HG03103 (cell line): ENCODE measurements at regions not wholly inside any gene's neighbourhood (a gene's known extent, or its start where the extent isn't known, plus 50 kb on each side); places are given as distances from the start of the nearest gene placed in this dataset.
A peak's percentile ranks its signal among the peaks of the same experiment; 100 is the strongest.
"Not testable (repeated sequence)": the region's sequence is repeated elsewhere in the genome, so short reads cannot be mapped to it uniquely, and the experiment has no call there.

Source experiments
- ATAC-seq: cut with Tn5 transposase; IDR thresholded peaks from one replicate; pipeline ENCODE4 v1.9.1; 2021; ENCODE audit warnings: low read depth; ENCODE audit not compliant: unreplicated experiment

DNA sequence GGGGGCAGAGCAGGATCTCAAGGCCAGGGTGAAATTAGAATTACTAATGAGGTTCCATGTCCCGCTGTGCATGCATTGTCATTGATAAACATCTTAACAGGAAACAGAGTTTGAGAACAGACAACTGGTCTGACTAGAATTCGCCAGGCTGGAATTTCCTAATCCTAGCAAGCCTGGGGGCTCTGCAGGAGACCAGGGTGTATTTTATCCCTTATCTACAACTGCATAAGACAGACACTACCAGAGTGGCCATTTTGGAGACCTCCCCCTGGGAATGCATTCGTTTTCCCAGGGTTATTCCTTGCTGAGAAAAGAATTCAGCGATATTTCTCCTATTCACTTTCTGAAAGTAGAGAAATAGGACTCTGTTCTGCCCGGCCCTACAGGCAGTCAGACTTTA is 1007.6 kb downstream of the SLC16A7 start:
- not testable (repeated sequence) for ATAC-seq

DNA sequence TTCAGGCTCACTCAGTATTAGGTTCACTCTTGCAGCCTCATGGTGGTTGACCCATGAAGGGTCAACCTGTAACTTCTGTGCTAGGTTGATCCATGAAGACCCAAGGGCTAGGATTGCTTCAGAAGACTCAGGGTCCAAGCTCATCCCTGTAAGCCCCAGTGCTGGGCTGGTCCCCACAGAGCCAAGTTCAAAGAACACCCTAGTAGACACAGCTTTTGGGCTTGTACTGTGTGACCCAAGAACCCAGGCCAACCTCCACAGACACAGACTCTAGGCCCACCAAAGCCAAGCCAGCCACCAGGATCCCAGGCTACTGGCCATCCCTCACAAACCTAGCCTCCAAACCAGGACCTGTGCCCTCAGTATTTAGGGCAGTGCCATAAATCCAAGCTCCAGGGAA is 1020.6 kb downstream of the SLC16A7 start:
- no peak for ATAC-seq

DNA sequence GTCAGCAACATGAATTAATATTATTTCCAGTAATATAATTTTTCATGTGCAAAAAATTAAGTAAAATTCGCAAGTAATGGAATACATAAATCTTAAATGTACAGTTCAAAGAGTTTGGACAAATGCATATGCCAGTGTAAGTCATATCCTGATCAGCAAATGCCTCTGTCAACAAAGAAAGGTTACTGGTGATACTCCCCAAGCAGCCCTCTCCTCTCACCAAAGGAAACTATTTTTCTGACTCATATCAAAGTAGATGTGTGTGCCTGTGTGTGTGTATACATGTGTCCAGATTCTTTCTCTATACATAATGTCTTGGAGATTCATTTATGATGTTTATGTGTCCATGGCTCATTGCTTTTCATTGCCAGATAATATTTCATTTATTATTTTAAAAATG is 1035.0 kb downstream of the SLC16A7 start:
- no peak for ATAC-seq

DNA sequence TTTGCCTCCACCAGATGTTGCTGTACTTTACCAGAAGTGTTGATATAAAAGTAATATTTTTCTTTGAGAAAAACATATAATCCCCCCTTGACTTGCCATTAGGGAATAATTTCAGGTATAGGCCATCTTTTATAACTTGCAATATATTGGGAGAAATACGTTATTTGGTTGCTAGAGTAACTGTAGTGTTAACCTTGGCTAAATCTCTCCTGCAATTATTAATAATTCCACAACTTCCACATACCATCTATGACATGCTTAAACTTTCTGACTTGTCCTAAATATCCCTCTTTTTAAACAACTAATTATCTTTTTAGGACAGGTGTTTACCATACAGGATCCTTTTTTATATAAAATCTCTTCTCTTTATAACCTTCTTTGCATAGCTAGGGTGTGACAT is 1048.2 kb downstream of the SLC16A7 start:
- ATAC-seq, result no peak

DNA sequence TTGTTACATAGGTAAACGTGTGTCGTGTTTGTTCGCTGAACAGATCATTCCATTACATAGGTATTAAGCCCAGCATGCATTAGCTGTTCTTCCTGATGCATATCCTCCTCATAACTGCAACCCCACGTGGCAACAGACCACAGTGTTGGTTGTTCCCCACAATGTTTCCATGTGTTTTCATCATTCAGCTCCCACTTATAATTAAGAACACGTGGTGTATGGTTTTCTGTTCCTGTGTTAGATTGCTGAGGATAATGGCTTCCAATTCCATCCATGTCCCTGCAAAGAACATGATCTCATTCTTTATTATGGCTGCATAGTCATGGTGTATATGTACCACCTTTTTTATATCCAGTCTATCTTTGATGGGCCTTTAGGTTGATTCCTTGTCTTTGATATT is 1071.1 kb downstream of the SLC16A7 start:
- ATAC-seq, result no peak

DNA sequence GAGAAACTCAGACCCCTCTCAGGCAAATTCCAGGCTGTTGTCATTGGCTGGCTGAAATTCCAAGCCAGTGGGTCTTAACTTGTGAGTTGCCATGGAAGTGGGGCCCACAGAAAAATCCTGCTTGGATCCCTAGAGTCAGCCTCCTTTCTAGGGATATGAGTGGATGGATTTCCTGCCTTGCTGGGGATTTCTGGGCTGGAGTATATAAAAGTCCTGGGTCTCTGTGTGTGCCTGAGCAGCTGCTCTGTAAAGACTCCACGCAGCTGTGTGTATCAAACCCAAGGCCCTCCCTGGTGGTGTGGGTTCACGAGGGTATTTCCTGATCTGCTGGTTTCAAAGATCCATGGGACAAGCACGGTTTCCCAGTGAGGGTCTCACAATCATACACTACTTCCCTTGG is 1077.1 kb downstream of the SLC16A7 start:
- ATAC-seq, result no peak

GRCh38 chr12:60684988-60685655 is 1089.3 kb downstream of the SLC16A7 start:
- ATAC-seq, result no peak

DNA sequence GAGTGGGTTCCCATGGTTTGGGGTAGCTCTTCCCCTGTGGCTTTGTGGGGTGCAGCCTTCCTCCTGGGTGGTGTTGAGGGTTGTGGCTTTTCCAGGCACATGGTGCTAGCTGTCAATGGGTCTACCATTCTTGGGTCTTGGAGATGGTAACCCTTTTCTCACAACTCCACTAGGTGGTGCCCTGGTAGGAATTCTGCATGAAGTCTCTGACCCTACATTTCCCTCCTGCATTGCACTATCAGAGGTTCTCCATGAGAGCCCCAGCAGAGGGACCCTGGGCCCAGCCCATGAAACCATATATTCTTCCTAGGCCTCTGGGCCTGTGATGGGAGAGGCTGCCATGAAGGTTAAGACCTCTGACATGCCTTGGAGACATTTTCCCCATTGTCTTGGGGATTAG is 1093.3 kb downstream of the SLC16A7 start:
- ATAC-seq, result no peak

DNA sequence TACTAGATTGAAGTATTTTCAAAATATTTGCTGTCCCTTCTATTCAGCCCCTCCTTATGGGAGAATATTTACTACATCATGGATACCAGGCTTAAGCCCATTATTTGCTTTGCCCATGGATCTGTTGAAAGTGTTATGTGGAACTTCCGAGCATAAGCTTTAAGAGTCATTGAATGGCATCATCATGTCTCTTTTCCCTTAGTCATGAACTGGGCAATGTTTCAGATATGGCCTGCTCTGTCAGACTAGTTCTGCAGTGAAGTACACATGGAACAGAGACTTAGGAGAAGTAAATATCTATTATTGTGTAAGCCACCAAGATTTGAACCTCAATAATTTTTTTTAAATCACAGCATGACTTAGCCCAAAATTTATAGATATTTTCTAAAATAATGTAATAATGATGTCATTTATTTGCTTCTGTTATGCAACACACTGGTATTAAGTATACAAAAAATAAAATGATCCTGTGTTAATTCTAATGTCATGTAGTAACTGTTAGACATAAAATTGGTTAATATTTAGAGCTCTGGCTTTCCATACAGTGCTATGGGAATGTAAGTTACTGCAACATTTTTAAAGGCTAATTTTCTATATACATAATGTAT is 1097.3 kb downstream of the SLC16A7 start:
- no peak for ATAC-seq

GRCh38 chr12:60704171-60704914 is 1108.5 kb downstream of the SLC16A7 start:
- ATAC-seq, result no peak

- no peak for ATAC-seq
These were observed 1114.4 kb downstream of the SLC16A7 start for GRCh38 chr12:60710246-60710645.

- ATAC-seq, result no peak
These were observed 1118.5 kb downstream of the SLC16A7 start for GRCh38 chr12:60714141-60714900.

DNA sequence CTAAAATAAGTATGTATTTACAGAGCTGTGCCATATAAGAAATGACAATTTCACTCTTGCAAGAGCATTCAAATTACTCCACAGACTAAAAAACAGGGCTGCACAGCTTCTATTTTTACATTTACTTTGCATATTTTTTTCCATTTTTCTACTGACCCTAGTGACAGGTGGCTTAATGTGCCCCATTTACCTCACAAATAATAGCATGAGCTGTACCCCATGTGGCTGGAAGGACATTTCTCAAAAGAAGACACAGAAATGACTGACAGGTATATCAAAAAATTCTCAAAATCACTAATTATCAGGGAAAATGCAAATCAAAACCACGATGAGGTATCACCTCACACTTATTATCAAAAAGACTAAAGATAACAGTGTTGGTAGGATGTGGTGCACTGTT is 1128.6 kb downstream of the SLC16A7 start:
- ATAC-seq, result no peak

GRCh38 chr12:60724984-60725383 is 1129.2 kb downstream of the SLC16A7 start:
- no peak for ATAC-seq

DNA sequence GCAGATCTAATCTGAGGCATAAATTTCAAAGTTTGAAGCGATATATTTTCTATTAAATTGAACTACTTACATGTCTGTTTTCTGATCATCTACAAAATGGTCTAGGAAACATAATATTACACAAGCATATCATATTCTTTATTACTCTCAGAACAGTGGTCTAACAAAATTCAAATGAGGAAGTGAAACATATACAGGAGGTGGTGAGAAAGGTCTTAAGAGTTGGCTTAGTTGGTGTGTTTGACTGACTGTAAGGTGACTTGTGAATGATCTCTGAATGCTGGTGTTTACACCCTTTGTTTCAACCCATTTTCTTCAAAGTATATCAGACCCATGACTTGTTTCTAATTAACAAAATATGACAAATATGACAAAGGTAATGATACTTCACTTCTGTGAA is 1156.8 kb downstream of the SLC16A7 start:
- peak; percentile 61 for ATAC-seq

DNA sequence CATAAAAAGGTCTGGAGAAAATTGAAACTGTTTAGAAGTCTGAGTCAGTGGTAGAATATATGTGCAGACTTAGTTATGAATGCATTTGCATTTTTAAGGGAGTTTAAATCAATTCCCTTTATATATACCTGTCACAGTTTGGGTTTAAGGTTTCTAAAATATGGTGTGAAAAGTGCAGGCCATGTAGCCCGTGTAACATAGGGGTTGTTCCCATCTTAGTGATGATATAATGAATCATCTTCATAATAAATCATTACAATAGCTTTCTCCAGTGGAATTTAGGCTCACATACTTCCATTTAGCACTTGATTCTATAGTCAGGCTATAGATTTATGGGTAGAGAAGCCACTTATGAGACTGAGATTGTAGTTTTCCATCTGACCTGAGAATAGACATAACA is 1162.4 kb downstream of the SLC16A7 start:
- no peak for ATAC-seq

- ATAC-seq, result no peak
These were observed 1165.1 kb downstream of the SLC16A7 start for GRCh38 chr12:60760965-60761364.

DNA sequence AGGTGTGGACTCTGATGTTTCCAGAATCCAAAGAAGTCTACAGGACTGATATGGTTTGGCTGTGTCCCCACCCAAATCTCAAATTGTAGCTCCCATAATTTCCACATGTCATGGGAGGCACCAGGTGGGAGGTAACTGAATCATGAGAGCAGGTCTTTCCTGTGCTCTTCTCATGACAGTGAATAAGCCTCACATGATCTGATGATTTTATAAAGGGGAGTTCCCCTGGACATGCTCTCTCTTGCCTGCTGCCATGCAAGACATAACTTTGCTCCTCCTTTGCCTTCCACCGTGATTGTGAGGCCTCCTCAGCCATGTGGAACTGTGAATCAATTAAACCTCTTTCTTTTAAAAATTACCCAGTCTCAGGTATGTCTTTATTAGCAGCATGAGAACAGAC is 1205.3 kb downstream of the SLC16A7 start:
- not testable (repeated sequence) for ATAC-seq

DNA sequence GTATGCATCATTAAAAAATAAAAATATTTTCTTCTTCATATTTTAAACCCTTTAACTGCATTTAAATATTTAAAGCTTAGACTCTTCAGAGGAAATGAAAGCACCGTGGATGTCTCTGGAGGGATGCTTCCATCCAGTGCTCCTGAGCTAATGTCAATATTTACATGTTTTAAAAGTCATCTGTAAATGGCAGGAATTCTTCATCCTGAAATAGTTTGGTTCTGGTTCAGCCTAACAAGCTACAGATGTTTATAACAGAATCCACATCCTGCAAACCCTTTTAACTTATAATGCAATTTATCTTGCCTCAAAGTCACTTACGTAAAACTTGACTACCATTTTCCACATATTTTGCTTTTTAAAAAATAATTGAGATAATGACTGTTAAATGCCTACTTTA is 1207.3 kb downstream of the SLC16A7 start:
- ATAC-seq, result no peak

DNA sequence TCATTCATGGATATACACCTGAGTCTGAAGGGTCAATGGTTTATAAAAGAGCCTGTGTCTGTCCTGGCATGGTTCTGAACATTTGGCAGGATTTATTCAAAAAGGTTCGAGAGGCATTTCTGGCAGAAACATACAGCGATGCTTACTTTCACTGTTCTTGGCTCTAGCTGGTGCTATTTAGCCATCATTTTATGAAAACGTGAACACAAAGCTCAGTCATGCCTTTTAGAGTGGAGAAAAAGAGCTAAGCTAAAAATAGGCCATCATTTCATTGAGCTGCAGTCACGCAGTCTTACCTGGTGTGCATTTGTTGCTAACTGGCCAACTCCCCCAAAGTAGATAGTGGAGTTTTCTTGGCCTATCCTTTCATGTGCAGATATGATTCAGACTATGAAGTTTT is 1209.5 kb downstream of the SLC16A7 start:
- no peak for ATAC-seq

GRCh38 chr12:60819794-60820193 is 1224.0 kb downstream of the SLC16A7 start:
- ATAC-seq, result no peak
